NCI-H526 (cell line): ENCODE measurements at regions not wholly inside any gene's neighbourhood (a gene's known extent, or its start where the extent isn't known, plus 50 kb on each side); places are given as distances from the start of the nearest gene placed in this dataset.

Experiments
- DNase-seq, 2 experiments: peaks; one replicate each; lab custom pipeline; 2025; lab: John Stamatoyannopoulos, UW

DNA sequence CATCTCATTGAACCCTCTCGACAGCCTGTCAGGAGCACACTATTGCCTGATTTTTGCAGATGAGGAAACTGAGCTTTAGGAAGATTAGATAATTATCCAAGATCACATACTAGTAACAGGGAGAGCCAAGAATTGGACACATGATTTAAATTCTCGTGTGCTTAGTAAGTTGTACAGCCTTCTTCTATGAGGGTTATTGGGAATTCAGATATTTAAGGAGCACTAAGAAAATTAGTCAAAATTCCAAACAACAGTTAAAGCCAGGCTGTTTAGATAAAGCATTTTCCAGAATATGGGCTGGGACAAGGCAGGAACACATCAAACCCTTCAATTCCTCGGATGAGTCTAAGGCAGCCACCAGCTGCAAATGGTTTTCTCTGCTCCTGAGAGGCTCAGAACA is 148.8 kb downstream of the TMEM30B start:
- DNase-seq, result no peak

- no peak for DNase-seq
Measured at GRCh38 chr14:61130512-61131260, 149.6 kb downstream of the SLC38A6 start.

DNA sequence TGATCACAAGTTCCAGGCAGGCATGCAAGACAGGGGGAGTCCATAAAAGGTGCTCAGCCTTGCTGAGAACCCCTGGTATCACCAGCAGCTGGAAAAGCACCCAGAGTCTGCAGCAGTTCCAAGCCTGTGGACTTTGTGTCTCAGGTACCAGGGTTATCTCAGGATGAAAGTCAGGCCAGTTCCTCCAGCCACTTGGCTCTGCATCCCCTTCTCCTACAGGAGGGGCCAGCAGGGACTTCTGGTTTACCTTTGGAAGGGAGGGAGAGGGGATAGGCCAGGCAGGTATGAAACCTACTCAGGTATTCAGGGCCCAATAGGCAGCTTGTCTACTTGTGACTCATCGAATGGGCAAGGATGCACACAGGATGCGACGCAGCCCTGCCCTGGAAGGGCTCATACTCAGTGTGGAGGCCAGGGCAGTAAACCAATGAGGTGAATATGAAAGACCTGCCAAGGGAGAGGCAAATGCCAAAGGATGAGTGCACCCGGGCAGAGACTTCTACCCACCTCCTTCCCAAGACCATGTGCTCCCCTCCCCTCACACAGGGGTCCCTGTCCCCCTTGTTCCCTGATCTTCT is 148.2 kb downstream of the SLC38A6 start:
- no peak for DNase-seq

GRCh38 chr14:61128382-61129167 is 147.5 kb downstream of the SLC38A6 start:
- DNase-seq, result no peak

- peak in 1 of 2 experiments; percentile 7 for DNase-seq
Measured at GRCh38 chr14:61126603-61127498, 145.8 kb downstream of the SLC38A6 start.

DNA sequence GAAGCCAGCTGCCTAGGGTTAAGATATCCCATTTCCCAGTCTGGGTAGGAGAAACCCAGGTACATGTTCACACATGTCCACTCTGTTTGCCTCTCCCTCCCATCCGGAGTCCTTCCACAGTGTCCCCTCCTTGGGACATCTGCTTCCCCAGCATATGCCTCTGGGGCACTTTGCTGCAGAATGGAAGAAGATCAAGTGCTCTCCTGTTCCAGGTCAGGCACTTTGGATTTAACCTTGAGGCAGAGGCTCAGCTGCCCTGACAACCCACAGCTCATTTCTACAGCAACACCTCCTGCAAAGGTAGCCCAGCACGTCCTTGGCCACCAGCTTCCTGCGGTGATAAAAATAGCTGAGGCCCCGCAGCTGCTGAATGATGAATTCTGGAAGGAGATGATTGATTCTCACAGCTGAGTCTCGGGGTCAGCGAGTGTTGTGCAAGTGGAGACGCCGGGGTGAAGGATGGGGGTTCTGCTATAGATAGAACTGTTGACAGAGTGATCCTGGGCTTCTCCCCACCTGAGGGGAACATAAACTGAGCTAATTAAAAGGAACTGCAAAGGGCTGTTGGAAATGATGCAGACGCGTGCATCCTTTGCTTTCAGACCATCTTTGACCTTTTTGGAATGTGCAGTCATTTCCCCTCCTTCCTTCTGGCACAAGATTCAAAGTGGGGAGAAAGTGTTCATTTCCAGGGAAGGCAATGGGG is 145.0 kb downstream of the SLC38A6 start:
- peak in 1 of 2 experiments; percentile 35 for DNase-seq

GRCh38 chr14:61125041-61125866 is 144.2 kb downstream of the SLC38A6 start:
- DNase-seq, result no peak

- DNase-seq, result no peak
Measured at GRCh38 chr14:61122862-61123261, 141.8 kb downstream of the SLC38A6 start.

DNA sequence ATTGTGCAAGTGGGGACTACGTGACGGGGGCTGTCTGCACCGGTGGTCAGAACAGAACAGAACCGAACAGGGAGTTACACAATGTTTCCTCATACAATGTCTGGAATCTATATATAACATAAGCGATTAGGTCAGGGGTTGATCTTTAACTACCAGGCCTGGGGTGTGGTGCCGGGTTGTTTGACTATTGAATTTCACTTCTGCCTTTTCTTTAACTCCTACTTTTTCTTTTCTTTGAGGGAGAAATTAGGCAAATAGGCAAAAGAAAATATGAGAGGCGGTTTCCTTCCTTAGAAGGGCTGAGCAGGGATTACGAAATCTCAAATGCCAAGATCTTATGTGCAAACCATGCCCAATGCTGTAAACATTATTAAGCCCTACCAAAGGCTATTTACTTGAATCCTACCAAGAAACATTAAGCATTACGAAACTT is 140.3 kb downstream of the SLC38A6 start:
- DNase-seq, result no peak

DNA sequence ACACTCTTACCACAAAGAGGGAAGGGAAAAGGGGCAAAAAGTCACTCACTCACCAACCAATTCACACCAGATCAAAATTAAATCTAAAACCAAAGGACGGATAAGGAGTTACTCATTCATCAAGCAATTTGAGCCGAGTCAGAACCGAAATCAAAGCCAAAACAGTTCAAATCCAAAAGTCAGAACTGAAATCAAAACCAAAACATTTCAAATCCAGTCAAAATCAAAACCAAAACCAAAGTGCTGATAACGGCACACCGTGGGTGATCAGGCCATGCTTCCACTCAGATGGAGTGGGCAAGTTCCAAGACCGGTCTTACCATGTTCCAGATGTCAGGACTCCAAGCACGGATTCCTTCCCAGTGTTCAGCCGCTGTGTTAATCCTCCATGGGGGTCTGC is 139.5 kb downstream of the SLC38A6 start:
- no peak for DNase-seq

DNA sequence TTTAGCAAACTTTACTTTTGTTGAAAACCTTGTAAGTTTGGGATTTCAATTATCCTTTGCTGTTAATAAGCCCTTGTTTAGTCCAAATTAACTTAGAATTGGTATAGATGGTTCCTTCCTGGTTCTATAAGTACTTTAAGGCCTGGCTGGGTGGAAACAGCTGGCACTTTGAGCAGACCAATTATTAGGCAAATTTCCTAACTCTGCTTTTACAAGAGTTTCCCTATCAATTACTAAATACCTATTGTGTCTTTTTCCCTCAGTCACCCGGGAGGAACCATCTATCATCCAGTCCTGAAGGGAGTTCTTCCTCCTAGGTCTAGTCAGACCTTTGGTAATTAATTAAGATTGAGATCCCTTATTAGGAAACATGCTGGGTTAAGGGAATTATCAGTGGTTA is 138.0 kb downstream of the SLC38A6 start:
- peak; percentile 5 to 24 for DNase-seq

DNA sequence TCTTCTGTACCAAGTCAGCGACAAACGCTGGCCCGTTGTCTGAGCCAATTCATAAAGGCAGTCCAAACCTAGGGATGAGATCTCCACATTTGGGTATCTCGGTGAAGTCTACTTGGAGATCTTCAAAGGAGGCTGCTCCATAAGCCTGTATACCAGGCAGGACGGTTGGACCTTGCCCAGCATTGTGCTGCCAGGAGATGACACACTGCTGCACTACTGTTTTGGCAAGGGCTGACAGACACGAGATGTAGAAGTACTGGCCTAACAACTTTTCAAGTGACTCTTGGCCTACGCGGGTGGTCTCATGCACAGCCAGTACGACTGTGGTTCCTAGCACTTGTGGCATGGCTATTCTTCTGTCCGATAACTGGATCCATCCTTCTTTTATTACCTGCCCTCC is 135.3 kb downstream of the SLC38A6 start:
- no peak for DNase-seq

DNA sequence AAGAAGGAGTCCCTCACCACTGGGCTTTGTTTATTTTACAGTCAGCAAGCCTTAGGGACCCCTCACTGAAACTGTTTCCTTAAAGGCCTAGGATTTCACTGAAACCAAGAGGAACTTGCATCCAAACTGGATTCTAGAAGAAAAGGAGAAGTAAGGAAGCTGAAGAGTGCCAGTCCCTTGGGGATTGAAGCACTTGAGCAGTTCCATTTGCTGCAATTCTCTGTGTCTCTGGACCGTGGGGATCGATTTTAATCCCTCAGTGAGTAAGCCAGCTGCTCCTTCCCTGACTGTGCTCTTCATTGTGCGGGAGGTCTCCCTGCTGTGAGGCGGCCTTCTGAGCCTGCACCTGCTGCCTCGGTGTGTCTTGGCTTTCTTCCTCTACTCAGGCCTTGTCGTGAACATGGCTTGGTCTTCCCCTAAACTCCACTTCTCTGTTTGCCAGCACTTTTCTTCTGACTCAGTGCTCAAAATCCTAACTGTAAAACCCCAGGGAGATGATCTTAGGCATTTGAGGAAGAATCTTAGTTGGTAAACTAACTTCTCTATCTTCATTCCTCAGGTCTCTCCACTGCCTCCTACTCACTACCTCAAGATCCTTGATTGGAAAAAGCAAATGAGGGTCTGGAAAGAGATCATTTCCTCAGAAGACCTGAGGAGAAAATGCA is 132.6 kb downstream of the SLC38A6 start:
- DNase-seq, result no peak

DNA sequence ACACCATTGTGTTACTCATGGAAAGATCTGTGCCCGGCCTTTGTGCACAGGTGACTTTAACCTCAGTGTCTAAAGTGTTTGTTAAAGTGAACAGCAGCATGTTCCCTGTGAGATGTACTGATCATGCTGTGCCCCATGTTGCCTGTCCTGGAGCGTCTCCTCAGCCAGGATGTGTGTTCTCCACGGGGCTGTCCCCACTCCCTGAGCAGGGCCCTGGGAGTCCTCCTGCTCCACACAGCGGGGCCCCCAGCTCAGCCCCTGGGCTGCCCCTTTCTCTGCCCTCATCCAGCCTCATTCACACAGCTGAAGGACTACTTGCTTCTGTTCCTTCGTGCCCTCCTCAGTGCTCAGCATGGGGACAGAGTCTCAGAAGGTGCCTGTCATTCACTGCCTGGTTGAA is 131.5 kb downstream of the SLC38A6 start:
- DNase-seq, result no peak

DNA sequence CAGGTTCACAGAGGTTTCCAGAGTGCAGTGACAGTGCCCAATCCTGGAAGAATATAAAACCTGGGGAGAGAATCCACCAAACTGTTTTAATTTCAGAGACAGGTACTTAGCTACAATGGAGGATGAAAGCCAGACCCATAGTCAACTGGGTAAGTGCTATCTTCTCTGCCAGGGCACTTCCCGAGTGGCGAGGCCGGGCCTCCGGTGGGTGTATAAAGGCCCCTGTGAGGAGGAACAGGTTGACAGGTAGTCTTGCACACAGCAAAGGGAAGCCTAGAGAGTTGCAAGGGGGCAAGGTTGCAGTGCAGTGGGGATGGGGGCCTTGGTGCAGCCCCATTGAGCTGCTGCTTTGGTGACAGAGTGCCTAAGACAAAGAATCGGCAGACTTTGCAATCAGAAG is 130.7 kb downstream of the SLC38A6 start:
- no peak for DNase-seq

DNA sequence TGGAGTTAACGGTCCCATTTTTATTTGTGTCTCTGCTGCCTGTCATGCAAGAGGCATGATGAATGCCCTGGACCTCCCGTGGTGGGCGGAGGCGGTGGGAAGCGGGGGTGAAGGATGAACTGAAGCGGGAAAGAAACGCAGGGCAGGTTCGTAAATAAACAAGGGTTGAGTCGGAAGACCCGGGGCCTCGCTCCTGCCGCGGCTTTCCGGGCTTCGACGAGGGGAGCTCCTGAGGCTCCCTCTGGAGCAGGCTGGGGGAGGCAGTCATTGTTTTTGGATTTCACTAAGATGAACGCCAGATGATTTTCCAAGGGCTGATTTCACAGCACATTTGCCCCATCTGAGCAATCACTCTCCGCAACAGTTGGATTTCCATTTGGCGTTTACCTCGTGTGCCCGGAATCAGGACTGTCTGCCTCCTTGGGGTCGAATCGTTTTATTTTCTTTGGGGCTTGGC is 130.2 kb downstream of the SLC38A6 start:
- no peak for DNase-seq

DNA sequence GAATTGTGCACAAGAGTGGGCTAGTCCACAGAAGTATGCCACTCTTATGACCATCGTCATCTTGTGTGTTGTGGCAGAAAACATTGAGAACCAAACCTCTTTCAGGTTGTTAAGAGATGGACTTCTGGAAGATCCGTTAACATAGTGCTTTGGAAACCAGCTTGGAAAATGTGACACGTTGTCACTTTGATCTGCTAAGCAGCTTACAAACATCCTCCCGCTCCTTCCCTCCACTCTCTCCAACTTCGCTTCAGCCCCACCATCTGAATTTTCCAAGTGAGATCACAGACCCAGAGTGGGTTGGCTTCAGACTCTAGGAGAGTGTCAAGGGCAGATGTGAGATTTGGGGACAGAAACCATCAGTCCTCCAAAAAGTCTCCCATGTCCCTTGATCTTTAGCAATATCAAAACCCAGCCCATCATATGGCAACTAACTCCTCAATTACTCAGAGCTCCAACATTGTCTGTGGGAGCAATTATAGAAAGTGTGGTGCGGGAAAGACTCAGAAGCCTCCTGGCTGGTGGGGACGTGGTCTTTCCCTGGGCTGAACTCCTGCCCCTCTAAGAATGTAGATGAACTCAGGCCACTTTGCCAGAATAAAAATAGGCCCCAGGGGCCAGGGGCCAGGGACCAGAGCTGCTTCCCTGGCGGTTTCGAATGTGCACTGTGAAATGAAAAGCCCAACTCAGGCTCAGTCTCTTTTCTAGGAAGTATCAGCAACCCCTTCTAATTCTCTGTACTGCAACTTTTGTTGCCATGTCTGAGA is 129.5 kb downstream of the SLC38A6 start:
- no peak for DNase-seq

GRCh38 chr14:61109288-61109687 is 128.2 kb downstream of the SLC38A6 start:
- no peak for DNase-seq
